Uterus (tissue), 3 donors: ENCODE measurements at regions not wholly inside any gene's neighbourhood (a gene's known extent, or its start where the extent isn't known, plus 50 kb on each side); places are given as distances from the start of the nearest gene placed in this dataset.

Source experiments
- DNase-seq, 2 donors: peaks; one replicate each; pipeline ENCODE4 v3.0.0-alpha.2; 2019 to 2020
- H3K27ac ChIP-seq, 2 donors: fragments of 200-600 bp; sonication (generic); 1 replicate in 1 of 2; 2 replicates in 1 of 2; pipeline ENCODE4 v1.5.1; 2016 to 2018
- H3K27me3 ChIP-seq, 2 donors: fragments of 200-600 bp; sonication (generic); one replicate each; pipeline ENCODE4 v1.5.1; 2018 to 2019; ENCODE audit warnings: control low read depth in 1 of 2
- H3K36me3 ChIP-seq, 2 donors: fragments of 200-600 bp; sonication (generic); one replicate each; pipeline ENCODE4 v1.5.1; 2019; ENCODE audit warnings: control low read depth in 1 of 2
- H3K4me1 ChIP-seq, 2 donors: fragments of 200-600 bp; sonication (generic); one replicate each; pipeline ENCODE4 v1.5.1; 2018 to 2019; ENCODE audit warnings: control low read depth in 1 of 2
- H3K4me3 ChIP-seq, 2 donors: fragments of 200-600 bp; sonication (generic); 1 replicate in 1 of 2; 2 replicates in 1 of 2; pipeline ENCODE4 v1.5.1; 2018 to 2019; ENCODE audit warnings: mild to moderate bottlenecking in 1 of 2
- H3K9me3 ChIP-seq, 2 donors: fragments of 200-600 bp; sonication (generic); one replicate each; pipeline ENCODE4 v1.5.1; 2019; ENCODE audit warnings: control low read depth in 1 of 2
- CTCF ChIP-seq, 4 experiments: fragments of 200-600 bp in 2 of 4; fragments of 450-650 bp in 2 of 4; sonication (generic) in 2 of 4; IDR thresholded peaks; one replicate each; pipeline ENCODE4 v1.5.1; 2016 to 2019; ENCODE audit warnings: antibody characterized with exemption in 4 of 4, mild to moderate bottlenecking in 2 of 4, moderate library complexity in 1 of 4
- POLR2A ChIP-seq, 2 donors: fragments of 450-650 bp; IDR thresholded peaks; one replicate each; pipeline ENCODE4 v1.6.1; 2016; ENCODE audit warnings: antibody characterized with exemption in 2 of 2, mild to moderate bottlenecking in 1 of 2, moderate library complexity in 1 of 2
- intact Hi-C: fragments of 100-400 bp; cut with DNase I; formaldehyde crosslinking; loops from one replicate; pipeline ENCODE4 v1.15.1; 2023; ENCODE audit warnings: low total_unique reads
- donor health status: DM: yes; HTN: yes; CAD: no.

GRCh38 chr2:6645672-6646071 lies 220.0 kb downstream of the CMPK2 start:
- intact Hi-C loops: no loop called here

GRCh38 chr2:6647046-6647445 lies 218.7 kb downstream of the CMPK2 start:
- intact Hi-C loops: no loop called here
- Histone ChIP-seq H3K4me3 (no peak overlapping the region), H3K36me3 (no peaks in the 10 kb centered on the region), H3K27ac (no peak overlapping the region), H3K9me3 (no peaks in the 10 kb centered on the region), H3K27me3 (no peaks in the 10 kb centered on the region), H3K4me1 (no peaks in the 10 kb centered on the region)
- no peak for DNase-seq
- no peak for TF ChIP-seq POLR2A (IDR thresholded peaks at IDR 0.05)
- TF ChIP-seq CTCF (IDR thresholded peaks at IDR 0.05): no peak

More at GRCh38 chr2:6645672-6646071, 220.0 kb downstream of the CMPK2 start:
- H3K4me1 ChIP-seq: no peaks in the 10 kb centered on the region
- no peaks in the 10 kb centered on the region for H3K9me3 ChIP-seq
- TF ChIP-seq POLR2A (IDR thresholded peaks at IDR 0.05): no peak
- TF ChIP-seq CTCF (IDR thresholded peaks at IDR 0.05): no peak
- H3K4me3 ChIP-seq: no peak overlapping the region
- no peak overlapping the region for H3K27ac ChIP-seq
- no peaks in the 10 kb centered on the region for H3K36me3 ChIP-seq
- H3K27me3 ChIP-seq: no peaks in the 10 kb centered on the region
- DNase-seq: no peak

- TF ChIP-seq POLR2A (IDR thresholded peaks at IDR 0.05) (no peak), CTCF (IDR thresholded peaks at IDR 0.05) (no peak)
- Histone ChIP-seq H3K27ac (no peak overlapping the region), H3K4me3 (no peak overlapping the region), H3K9me3 (no peaks in the 10 kb centered on the region), H3K4me1 (no peaks in the 10 kb centered on the region), H3K36me3 (no peaks in the 10 kb centered on the region), H3K27me3 (no peaks in the 10 kb centered on the region)
- no peak for DNase-seq
- intact Hi-C loops: no loop called here
Observed at GRCh38 chr2:6648596-6649247, 217.0 kb downstream of the CMPK2 start.

- no peak overlapping the region for H3K4me3 ChIP-seq
- no peaks in the 10 kb centered on the region for H3K9me3 ChIP-seq
- no peaks in the 10 kb centered on the region for H3K36me3 ChIP-seq
- intact Hi-C loops: no loop called here
- TF ChIP-seq CTCF (IDR thresholded peaks at IDR 0.05) (no peak), POLR2A (IDR thresholded peaks at IDR 0.05) (no peak)
- H3K4me1 ChIP-seq: no peaks in the 10 kb centered on the region
- DNase-seq: no peak
- H3K27me3 ChIP-seq: no peaks in the 10 kb centered on the region
- no peak overlapping the region for H3K27ac ChIP-seq
Observed at GRCh38 chr2:6650311-6650710, 215.4 kb downstream of the CMPK2 start.

- intact Hi-C loops: no loop called here
- Histone ChIP-seq H3K9me3 (no peaks in the 10 kb centered on the region), H3K4me1 (no peaks in the 10 kb centered on the region), H3K4me3 (no peak overlapping the region), H3K27me3 (no peaks in the 10 kb centered on the region), H3K36me3 (no peaks in the 10 kb centered on the region), H3K27ac (no peak overlapping the region)
- DNase-seq: no peak
- no peak for TF ChIP-seq POLR2A (IDR thresholded peaks at IDR 0.05)
- TF ChIP-seq CTCF (IDR thresholded peaks at IDR 0.05): no peak
Observed at GRCh38 chr2:6652251-6652650, 213.5 kb downstream of the CMPK2 start.
